Ecto neural progenitor cell (in vitro differentiated cells): ENCODE measurements at regions not wholly inside any gene's neighbourhood (a gene's known extent, or its start where the extent isn't known, plus 50 kb on each side); places are given as distances from the start of the nearest gene placed in this dataset.
A peak's percentile ranks its signal among the peaks of the same experiment; 100 is the strongest.
"Not testable (repeated sequence)": the region's sequence is repeated elsewhere in the genome, so short reads cannot be mapped to it uniquely, and the experiment has no call there.

Experiments
- DNase-seq: peaks from one replicate; pipeline ENCODE4 v3.0.0-alpha.2; 2018; ENCODE audit warnings: low spot score

DNA sequence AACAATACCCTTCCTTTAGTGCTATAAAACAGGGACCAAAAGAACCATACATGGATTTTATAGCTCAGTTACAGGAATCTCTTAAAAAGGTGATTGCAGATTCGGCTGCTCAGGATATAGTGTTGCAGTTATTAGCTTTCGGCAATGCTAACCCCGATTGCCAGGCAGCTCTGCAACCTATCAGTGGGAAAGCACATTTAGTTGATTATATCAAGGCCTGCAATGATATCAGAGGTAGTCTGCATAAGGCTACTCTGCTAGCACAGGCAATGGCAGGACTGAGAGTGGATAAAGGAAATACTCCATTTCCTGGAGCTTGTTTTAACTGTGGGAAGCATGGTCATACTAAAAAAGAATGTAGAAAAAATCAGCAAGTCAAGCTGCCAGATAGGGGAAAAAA is 327.7 kb downstream of the REEP3 start:
- DNase-seq, result not testable (repeated sequence)

GRCh38 chr10:63862860-63863259 is 341.7 kb downstream of the REEP3 start:
- DNase-seq, result no peak

DNA sequence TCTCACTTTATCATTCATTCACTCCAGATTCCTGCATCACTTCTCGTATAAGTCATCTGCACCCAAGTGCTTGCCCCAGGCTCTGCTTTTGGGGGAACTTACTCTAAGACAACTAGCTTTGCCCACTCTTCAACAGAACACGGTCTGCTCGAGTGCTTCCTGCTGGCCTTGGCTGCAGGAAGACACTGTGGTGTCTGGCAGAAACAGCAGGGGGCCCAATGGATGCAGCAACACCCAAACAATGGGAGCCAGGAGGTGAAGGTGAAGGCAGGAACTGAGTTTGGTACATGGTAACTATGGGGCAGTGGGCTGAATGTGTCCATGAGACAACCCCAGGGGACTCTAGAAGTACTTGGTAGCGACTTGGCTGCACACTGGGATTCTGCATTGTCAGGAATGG is 344.0 kb downstream of the REEP3 start:
- DNase-seq, result no peak

- DNase-seq, result peak; percentile 82
Measured at GRCh38 chr10:63866075-63866746, 345.0 kb downstream of the REEP3 start.

DNA sequence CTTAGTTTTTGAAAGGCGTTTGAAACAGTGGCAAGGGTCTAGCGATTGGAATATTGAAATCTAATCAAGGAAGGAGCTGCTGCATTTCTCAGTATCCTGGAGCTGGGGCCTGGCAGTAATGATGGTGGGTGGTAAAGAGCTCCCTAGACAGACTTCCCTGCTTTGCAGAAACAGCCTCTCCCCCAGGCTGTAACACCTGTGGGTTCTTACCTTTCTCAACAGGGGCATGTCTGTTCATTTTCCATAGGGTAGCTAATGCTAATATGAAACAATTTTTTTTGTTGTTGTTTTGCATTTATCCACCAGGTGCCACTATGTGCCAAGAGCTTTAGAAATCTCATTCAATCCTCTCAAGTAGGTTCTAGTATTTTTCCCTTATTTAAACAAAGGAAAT is 345.5 kb downstream of the REEP3 start:
- no peak for DNase-seq

GRCh38 chr10:63878428-63878827 is 357.2 kb downstream of the REEP3 start:
- DNase-seq, result no peak

DNA sequence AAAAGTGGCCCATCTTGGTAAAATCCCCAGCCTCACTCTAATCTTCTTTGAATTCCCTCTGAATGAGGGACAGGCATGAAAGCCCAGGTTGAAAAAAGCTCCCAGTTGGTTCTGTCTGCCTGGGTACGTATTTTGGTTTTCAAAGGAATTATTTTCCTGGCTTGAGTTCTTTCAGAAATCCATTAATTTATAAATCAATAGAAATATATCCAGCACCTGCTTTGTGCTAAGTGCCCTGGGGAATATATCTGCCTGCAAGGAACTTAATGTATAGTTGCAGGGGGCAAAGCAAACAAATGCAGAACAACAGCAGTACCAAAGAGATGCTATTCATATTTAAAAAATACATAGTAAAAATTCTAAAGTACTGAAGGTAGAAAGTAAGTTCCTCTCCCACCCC is 362.7 kb downstream of the REEP3 start:
- DNase-seq, result no peak

GRCh38 chr10:63884426-63884825 is 363.2 kb downstream of the REEP3 start:
- no peak for DNase-seq

DNA sequence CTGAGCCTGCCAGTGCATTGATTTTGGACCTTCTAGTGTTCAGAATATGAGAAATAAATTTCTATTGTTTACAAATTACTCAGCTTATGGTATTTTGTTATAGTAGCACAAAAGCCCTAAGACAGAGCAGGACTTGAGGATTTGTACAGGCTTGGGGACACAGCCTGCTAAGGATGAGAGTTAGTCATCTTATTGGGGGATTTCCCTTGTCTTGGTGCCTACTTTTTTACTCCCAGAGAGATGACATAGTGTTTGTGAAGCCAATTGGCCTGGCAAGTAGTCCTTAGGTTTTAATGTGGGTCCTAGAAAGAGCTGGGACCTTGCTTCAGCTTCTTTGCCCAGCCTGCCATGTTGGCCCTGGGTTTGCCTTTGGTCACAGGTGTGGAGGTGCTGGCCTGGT is 364.0 kb downstream of the REEP3 start:
- no peak for DNase-seq

- DNase-seq, result no peak
Measured at GRCh38 chr10:63886281-63887022, 365.3 kb downstream of the REEP3 start.

GRCh38 chr10:63887023-63887589 is 365.9 kb downstream of the REEP3 start:
- DNase-seq, result no peak

- DNase-seq, result no peak
Measured at GRCh38 chr10:63887600-63888370, 366.6 kb downstream of the REEP3 start.

DNA sequence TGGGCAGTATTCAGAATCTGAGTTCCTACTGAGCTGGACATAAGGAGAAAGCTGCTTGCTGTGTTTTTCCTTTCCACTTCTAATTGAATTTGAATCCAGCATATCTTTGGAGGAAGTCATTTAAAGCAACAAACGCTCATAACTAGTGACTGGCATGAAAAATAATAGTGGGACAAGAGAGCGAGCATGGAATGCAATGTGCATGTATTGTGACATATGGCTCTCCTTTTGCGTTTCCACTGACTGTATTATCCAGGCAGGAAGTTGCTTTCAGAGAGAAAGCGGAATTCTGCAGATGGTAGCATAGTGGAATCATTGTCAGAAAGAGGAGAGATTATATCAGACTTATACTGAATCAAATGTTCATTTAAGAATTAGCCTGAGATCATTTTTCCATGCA is 368.6 kb downstream of the REEP3 start:
- DNase-seq, result no peak

- no peak for DNase-seq
Measured at GRCh38 chr10:63896992-63897391, 375.8 kb downstream of the REEP3 start.

- no peak for DNase-seq
Measured at GRCh38 chr10:63899673-63900300, 378.6 kb downstream of the REEP3 start.

DNA sequence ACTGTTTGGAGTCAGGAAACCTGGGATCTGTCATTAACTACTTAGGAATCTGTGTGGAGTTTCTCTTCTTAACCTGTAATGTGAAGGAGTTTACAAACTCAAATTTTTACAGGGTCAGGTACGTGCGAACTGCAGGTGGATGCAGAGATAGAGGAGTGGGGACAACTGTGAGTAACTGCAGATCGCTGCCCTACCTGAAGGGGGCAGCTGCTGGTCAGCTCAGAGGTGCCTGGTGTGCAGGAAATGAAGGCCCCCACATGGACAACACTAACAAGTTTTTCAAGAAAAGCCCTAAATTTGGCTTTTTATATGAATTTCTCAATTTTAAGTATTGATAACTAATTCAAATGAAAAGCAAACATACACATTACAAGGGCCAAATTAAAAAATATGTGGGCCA is 380.0 kb downstream of the REEP3 start:
- DNase-seq, result no peak

DNA sequence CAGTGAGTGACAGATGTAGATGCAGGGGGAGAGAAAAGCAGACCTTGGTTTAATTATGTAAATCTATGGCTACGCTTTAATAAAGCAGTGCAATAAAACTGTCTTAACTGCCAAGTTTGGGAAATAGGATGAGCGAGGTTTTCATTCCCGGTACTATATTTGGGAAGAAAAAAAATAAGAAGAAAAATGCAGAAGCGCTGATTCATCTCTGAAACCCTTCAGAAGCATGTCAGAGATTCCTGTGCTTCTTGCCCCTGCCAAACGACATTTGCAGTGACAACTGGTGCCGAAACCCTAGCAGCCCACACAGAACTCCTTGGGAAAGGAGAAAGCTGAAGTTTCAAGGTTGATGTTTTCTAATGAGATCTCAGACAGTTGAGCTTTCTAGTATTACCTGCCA is 380.7 kb downstream of the REEP3 start:
- no peak for DNase-seq

- DNase-seq, result no peak
Measured at GRCh38 chr10:63910806-63911205, 389.6 kb downstream of the REEP3 start.

DNA sequence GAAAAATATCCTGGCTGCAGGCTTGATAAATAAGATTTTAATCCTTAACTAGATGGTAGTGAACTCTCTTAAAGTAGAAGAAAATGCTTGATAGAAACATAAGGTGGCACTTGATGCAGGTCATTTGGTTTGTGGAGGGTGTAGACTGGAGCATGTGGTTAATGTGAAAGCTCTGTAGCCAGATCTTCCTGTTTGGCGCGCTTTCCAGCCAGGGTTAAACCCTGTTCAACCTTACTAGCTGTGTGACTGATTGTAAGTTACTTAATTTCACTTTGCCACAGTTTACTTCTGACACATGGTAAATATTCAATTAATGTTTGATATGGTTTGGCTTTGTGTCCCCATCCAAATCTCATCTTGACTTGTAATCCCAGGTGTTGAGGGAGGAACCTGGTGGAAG is 394.0 kb downstream of the REEP3 start:
- no peak for DNase-seq

GRCh38 chr10:63917363-63917762 is 396.2 kb downstream of the REEP3 start:
- DNase-seq, result no peak

DNA sequence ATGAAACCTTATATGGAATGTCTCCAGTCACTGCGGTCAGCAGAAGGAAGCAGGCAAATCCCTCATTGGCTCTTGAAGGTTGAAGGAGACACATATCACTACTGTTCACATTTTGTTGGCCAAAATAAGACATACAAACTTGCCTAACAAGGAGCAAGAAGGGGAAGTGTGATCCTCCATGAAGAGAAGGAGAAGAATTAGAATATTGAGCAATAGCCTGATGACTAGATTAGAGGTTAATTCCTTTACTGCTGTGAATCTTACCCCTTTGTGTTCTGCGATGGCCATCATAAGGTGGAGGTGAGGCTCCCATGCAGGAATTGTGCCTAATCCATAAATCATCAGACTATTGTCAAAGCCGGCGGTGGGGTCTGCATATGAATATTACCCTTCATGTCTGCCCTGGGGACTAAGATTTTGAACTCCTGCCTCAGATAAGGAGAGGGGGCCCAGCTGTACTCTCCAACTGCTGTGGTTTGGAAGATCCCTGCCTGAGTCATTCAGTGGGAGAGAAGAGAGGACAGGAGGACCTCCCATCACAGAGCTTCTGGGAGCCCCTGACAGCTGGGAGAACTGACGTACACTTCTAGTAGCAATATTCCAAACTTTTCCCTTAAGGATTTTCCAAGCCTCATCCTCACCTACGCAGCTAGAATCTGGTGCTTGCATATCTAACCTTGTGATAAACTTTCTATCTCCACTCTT is 398.5 kb downstream of the REEP3 start:
- no peak for DNase-seq

DNA sequence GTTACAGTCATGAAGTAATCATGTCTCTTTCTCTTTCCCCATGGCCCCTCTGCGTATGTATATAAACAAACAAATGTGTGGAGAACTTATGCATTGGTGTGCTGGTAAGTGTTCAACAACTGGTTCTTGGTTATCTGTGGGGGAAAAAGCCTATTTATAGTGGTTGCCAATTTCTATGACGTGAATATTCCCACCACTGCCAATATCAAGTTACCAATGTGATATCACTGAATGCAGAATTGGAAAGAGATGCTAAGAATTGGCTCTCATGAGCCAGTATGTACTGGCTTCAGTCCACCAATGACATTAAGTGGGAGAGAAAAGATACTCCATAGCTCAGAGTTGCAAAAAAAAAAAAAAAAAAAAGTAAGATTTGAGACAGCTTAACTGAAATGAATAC is 399.7 kb downstream of the REEP3 start:
- DNase-seq, result no peak
